Mesendoderm (in vitro differentiated cells): ENCODE measurements at regions not wholly inside any gene's neighbourhood (a gene's known extent, or its start where the extent isn't known, plus 50 kb on each side); places are given as distances from the start of the nearest gene placed in this dataset.
A peak's percentile ranks its signal among the peaks of the same experiment; 100 is the strongest.

Experiments
- DNase-seq: peaks from one replicate; pipeline ENCODE4 v3.0.0; 2013
- H2AK5ac ChIP-seq: 2 replicates; pipeline ENCODE4 v1.6.1; 2013; ENCODE audit warnings: low read length, inconsistent platforms
- H2BK120ac ChIP-seq: 2 replicates; pipeline ENCODE4 v1.6.1; 2013; ENCODE audit warnings: low read depth, mild to moderate bottlenecking, low read length, moderate library complexity, mixed read lengths
- H2BK15ac ChIP-seq: replicated peaks from 2 replicates; pipeline ENCODE4 v1.6.1; 2013; ENCODE audit warnings: low read depth, mild to moderate bottlenecking, moderate library complexity
- H2BK5ac ChIP-seq: 2 replicates; pipeline ENCODE4 v1.6.1; 2013; ENCODE audit warnings: low read length, inconsistent platforms
- H3K18ac ChIP-seq: 2 replicates; pipeline ENCODE4 v1.6.1; 2013; ENCODE audit warnings: mild to moderate bottlenecking, low read length, mixed read lengths
- H3K23ac ChIP-seq: one replicate; pipeline ENCODE4 v1.6.1; 2013; ENCODE audit warnings: low read length
- H3K27ac ChIP-seq: 2 replicates; pipeline ENCODE4 v1.5.1; 2013; ENCODE audit warnings: low read depth, mild to moderate bottlenecking, inconsistent platforms, low read length, moderate library complexity
- H3K27me3 ChIP-seq: 2 replicates; pipeline ENCODE4 v1.6.1; 2013; ENCODE audit warnings: low read length, control low read depth, mild to moderate bottlenecking, inconsistent platforms; ENCODE audit not compliant: insufficient read depth, poor library complexity
- H3K36me3 ChIP-seq: 2 replicates; pipeline ENCODE4 v1.6.1; 2013; ENCODE audit warnings: low read length, inconsistent platforms; ENCODE audit not compliant: control insufficient read depth, insufficient read depth
- H3K4ac ChIP-seq: one replicate; pipeline ENCODE4 v1.6.1; 2013; ENCODE audit warnings: low read depth, mild to moderate bottlenecking, low read length, moderate library complexity
- H3K4me1 ChIP-seq: 2 replicates; pipeline ENCODE4 v1.6.1; 2013; ENCODE audit warnings: low read depth, low read length, inconsistent platforms; ENCODE audit not compliant: control insufficient read depth
- H3K4me2 ChIP-seq: 2 replicates; pipeline ENCODE4 v1.6.1; 2013; ENCODE audit warnings: low read length
- H3K4me3 ChIP-seq: 2 replicates; pipeline ENCODE4 v1.5.1; 2013; ENCODE audit warnings: mild to moderate bottlenecking, low read length
- H3K56ac ChIP-seq: one replicate; pipeline ENCODE4 v1.6.1; 2013; ENCODE audit warnings: low read length
- H3K79me1 ChIP-seq: 2 replicates; pipeline ENCODE4 v1.6.1; 2013; ENCODE audit warnings: low read length, inconsistent platforms
- H3K79me2 ChIP-seq: 2 replicates; pipeline ENCODE4 v1.6.1; 2013; ENCODE audit warnings: mild to moderate bottlenecking, low read length; ENCODE audit not compliant: control insufficient read depth, insufficient read depth
- H3K9ac ChIP-seq: 2 replicates; pipeline ENCODE4 v1.6.1; 2013; ENCODE audit warnings: low read length, inconsistent platforms
- H4K5ac ChIP-seq: one replicate; pipeline ENCODE4 v1.6.1; 2013; ENCODE audit warnings: low read length
- H4K8ac ChIP-seq: one replicate; pipeline ENCODE4 v1.6.1; 2013; ENCODE audit warnings: low read depth, mild to moderate bottlenecking, control low read depth, low read length, moderate library complexity
- WGBS: extraction: QIAGEN DNeasy Blood & Tissue Kit; methylation state at CpG from one replicate; pipeline ENCODE4 v1.1.7; 2013; ENCODE audit warnings: low lambda C conversion rate, missing lambda C conversion rate; ENCODE audit not compliant: insufficient coverage; ENCODE audit errors: extremely low coverage; 5-methylcytosine and 5-hydroxymethylcytosine counted together

- no peak overlapping the region for H2AK5ac ChIP-seq
- no peak overlapping the region for H3K4ac ChIP-seq
- no peak overlapping the region for H3K23ac ChIP-seq
- no peak overlapping the region for H2BK120ac ChIP-seq
- peak; percentile 10 for DNase-seq
- no peak overlapping the region for H3K4me3 ChIP-seq
- no peak overlapping the region for H3K18ac ChIP-seq
- no peak overlapping the region for H3K56ac ChIP-seq
- H3K79me1 ChIP-seq: no peaks in the 10 kb centered on the region
- no peak overlapping the region for H3K27ac ChIP-seq
- no peaks in the 10 kb centered on the region for H3K27me3 ChIP-seq
- no peak overlapping the region for H3K9ac ChIP-seq
- no peak overlapping the region for H2BK5ac ChIP-seq
- H3K4me2 ChIP-seq: no peak overlapping the region
- no peak overlapping the region for H2BK15ac ChIP-seq
- H4K8ac ChIP-seq: no peak overlapping the region
- no peaks in the 10 kb centered on the region for H3K79me2 ChIP-seq
- H4K5ac ChIP-seq: no peak overlapping the region
- no CpG with 5 or more reads among the region's 5 CpGs for WGBS
- H3K4me1 ChIP-seq: no peaks in the 10 kb centered on the region
- H3K36me3 ChIP-seq: no peaks in the 10 kb centered on the region
Measured at GRCh38 chr7:54687462-54688212, 71.4 kb downstream of the SEC61G start.

- H3K4ac ChIP-seq: no peak overlapping the region
Measured at GRCh38 chr7:54680377-54681005, 78.5 kb downstream of the SEC61G start.

GRCh38 chr7:54679490-54679817 is 79.6 kb downstream of the SEC61G start:
- Histone ChIP-seq H3K4me1 (no peaks in the 10 kb centered on the region), H3K9ac (no peak overlapping the region), H3K4me3 (no peak overlapping the region), H3K18ac (no peak overlapping the region), H3K23ac (no peak overlapping the region), H3K36me3 (no peaks in the 10 kb centered on the region), H3K4me2 (no peak overlapping the region), H3K27me3 (no peaks in the 10 kb centered on the region), H2BK15ac (no peak overlapping the region), H3K4ac (no peak overlapping the region), H3K79me1 (no peaks in the 10 kb centered on the region), H4K8ac (no peak overlapping the region), H2AK5ac (no peak overlapping the region), H2BK120ac (no peak overlapping the region), H3K56ac (no peak overlapping the region), H2BK5ac (no peak overlapping the region), H3K79me2 (no peaks in the 10 kb centered on the region), H3K27ac (no peak overlapping the region), H4K5ac (no peak overlapping the region)
- no CpG with 5 or more reads among the region's 5 CpGs for WGBS
- no peak for DNase-seq

More at GRCh38 chr7:54680377-54681005, 78.5 kb downstream of the SEC61G start:
- Histone ChIP-seq H2BK15ac (no peak overlapping the region), H3K79me2 (no peaks in the 10 kb centered on the region), H3K18ac (no peak overlapping the region), H2BK120ac (no peak overlapping the region), H3K4me2 (no peak overlapping the region), H4K5ac (no peak overlapping the region), H3K4me1 (no peaks in the 10 kb centered on the region), H3K79me1 (no peaks in the 10 kb centered on the region), H4K8ac (peak overlapping the region; percentile 56), H3K23ac (no peak overlapping the region), H2BK5ac (no peak overlapping the region), H3K9ac (no peak overlapping the region), H3K27me3 (no peaks in the 10 kb centered on the region), H3K27ac (no peak overlapping the region), H2AK5ac (no peak overlapping the region), H3K4me3 (no peak overlapping the region), H3K56ac (no peak overlapping the region), H3K36me3 (no peaks in the 10 kb centered on the region)
- peak; percentile 2 for DNase-seq
- WGBS: no CpG with 5 or more reads among the region's 4 CpGs

GRCh38 chr7:54678763-54679489 is 80.1 kb downstream of the SEC61G start:
- no peak overlapping the region for H4K5ac ChIP-seq
- H3K4me3 ChIP-seq: no peak overlapping the region
- H2AK5ac ChIP-seq: no peak overlapping the region
- no CpG with 5 or more reads among the region's 6 CpGs for WGBS
- H2BK120ac ChIP-seq: no peak overlapping the region
- DNase-seq: peak; percentile 13
- no peaks in the 10 kb centered on the region for H3K79me1 ChIP-seq
- no peaks in the 10 kb centered on the region for H3K4me1 ChIP-seq
- no peak overlapping the region for H3K4ac ChIP-seq
- no peak overlapping the region for H3K27ac ChIP-seq
- no peaks in the 10 kb centered on the region for H3K27me3 ChIP-seq
- H3K79me2 ChIP-seq: no peaks in the 10 kb centered on the region
- no peak overlapping the region for H3K56ac ChIP-seq
- no peak overlapping the region for H3K23ac ChIP-seq
- H3K4me2 ChIP-seq: no peak overlapping the region
- H3K36me3 ChIP-seq: no peaks in the 10 kb centered on the region
- no peak overlapping the region for H3K18ac ChIP-seq
- no peak overlapping the region for H4K8ac ChIP-seq
- H2BK15ac ChIP-seq: no peak overlapping the region
- H2BK5ac ChIP-seq: no peak overlapping the region
- no peak overlapping the region for H3K9ac ChIP-seq

GRCh38 chr7:54674891-54675290 is 84.1 kb downstream of the SEC61G start:
- Histone ChIP-seq H2BK120ac (no peak overlapping the region), H2BK5ac (no peak overlapping the region), H3K18ac (no peak overlapping the region), H4K8ac (no peak overlapping the region), H3K4me1 (no peaks in the 10 kb centered on the region), H3K36me3 (no peaks in the 10 kb centered on the region), H3K4ac (no peak overlapping the region), H3K9ac (no peak overlapping the region), H3K4me2 (no peak overlapping the region), H3K27me3 (no peaks in the 10 kb centered on the region), H3K4me3 (no peak overlapping the region), H3K79me2 (no peaks in the 10 kb centered on the region), H3K79me1 (no peaks in the 10 kb centered on the region), H3K23ac (no peak overlapping the region), H3K27ac (no peak overlapping the region), H3K56ac (no peak overlapping the region), H2BK15ac (no peak overlapping the region), H4K5ac (no peak overlapping the region), H2AK5ac (no peak overlapping the region)
- DNase-seq: no peak
- WGBS: no CpG with 5 or more reads among the region's 3 CpGs
